Central memory CD8-positive, alpha-beta T cell (primary cell): ENCODE measurements at regions not wholly inside any gene's neighbourhood (a gene's known extent, or its start where the extent isn't known, plus 50 kb on each side); places are given as distances from the start of the nearest gene placed in this dataset.

Experiments used
- ATAC-seq: fragments of 150-1000 bp; cut with Tn5 transposase; replicated peaks from 2 replicates; pipeline ENCODE4 v1.10.0; 2022; ENCODE audit warnings: mild to moderate bottlenecking, moderate FRiP score, moderate number of reproducible peaks; ENCODE audit not compliant: poor library complexity, severe bottlenecking; ENCODE audit errors: extremely low read depth
- DNase-seq, 2 donors: peaks; one replicate each; pipeline ENCODE4 v3.0.0; 2021; ENCODE audit warnings: low spot score in 2 of 2
- H3K27ac Mint-ChIP-seq: one replicate; pipeline ENCODE4 v1.8.0; 2022; ENCODE audit warnings: low read depth, mild to moderate bottlenecking, moderate library complexity, mixed read lengths
- H3K27me3 Mint-ChIP-seq: one replicate; pipeline ENCODE4 v1.8.0; 2022; ENCODE audit warnings: mixed read lengths
- H3K36me3 Mint-ChIP-seq: one replicate; pipeline ENCODE4 v1.8.0; 2022; ENCODE audit warnings: mild to moderate bottlenecking, moderate library complexity, mixed read lengths; ENCODE audit not compliant: insufficient read depth
- H3K4me1 Mint-ChIP-seq: one replicate; pipeline ENCODE4 v1.8.0; 2022; ENCODE audit warnings: mixed read lengths
- H3K4me3 Mint-ChIP-seq: one replicate; pipeline ENCODE4 v1.8.0; 2022; ENCODE audit warnings: mild to moderate bottlenecking, moderate library complexity, mixed read lengths
- H3K9me3 Mint-ChIP-seq: one replicate; pipeline ENCODE4 v1.8.0; 2022; ENCODE audit warnings: mixed read lengths

GRCh38 chr1:187481581-187482148 is 652.9 kb downstream of the PLA2G4A start:
- Mint-ChIP-seq H3K27ac (no peak overlapping the region), H3K27me3 (no peaks in the 10 kb centered on the region), H3K4me1 (no peaks in the 10 kb centered on the region), H3K36me3 (no peaks in the 10 kb centered on the region), H3K9me3 (peaks cover 18% of the 10 kb centered on the region), H3K4me3 (no peak overlapping the region)
- DNase-seq (no peak), ATAC-seq (no peak)

DNA sequence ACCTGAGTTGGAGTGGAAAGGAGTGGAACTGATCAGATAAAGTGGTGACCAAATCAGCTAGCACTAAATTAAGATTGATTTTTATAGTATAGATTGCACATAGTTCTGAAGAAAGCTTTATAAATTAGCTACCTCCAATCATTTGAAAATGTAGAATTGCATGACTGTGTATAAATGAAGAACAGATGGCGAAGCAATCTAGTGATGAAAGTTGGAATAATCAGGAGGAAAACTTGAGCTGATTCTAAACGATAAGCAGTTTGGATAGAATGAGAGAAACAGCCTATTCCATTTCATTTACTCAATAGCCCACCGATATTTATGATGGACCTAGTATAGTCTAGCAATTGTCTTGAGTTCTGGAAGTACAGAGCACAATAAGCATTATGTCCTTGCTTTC is 661.5 kb downstream of the PLA2G4A start:
- H3K9me3 Mint-ChIP-seq = peaks cover 6% of the 10 kb centered on the region
- ATAC-seq = no peak
- no peaks in the 10 kb centered on the region for H3K27me3 Mint-ChIP-seq
- DNase-seq = no peak
- no peaks in the 10 kb centered on the region for H3K4me1 Mint-ChIP-seq
- no peak overlapping the region for H3K4me3 Mint-ChIP-seq
- H3K27ac Mint-ChIP-seq = no peak overlapping the region
- H3K36me3 Mint-ChIP-seq = no peaks in the 10 kb centered on the region

DNA sequence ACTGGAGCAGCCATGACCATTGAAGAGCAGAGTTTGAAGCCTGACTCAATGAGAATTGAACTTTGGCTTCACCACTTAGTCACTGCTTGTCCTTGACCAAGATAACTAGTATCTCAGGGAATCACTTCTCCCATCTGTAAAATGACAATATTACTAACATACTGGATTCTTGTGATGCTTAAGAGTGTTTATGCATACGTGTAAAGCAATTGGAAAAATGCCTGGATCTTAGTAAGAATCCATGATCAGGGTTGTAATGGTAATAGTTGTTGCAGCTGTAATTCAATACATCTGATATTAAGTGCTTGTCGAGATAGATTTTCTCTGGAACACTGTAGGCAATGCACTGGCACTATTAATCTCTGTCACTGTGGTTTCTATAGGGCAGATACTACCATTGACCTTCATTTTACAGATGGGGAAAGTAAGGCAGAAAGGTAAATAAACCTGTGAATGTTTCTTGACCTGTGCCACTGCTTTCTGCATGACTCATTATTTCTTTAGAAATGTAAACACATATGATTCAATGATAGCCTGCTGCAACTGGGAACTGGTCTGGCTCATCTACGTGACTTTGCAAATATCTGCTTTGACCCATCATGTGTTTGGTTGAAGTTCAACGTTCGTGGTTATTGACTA is 662.5 kb downstream of the PLA2G4A start:
- Mint-ChIP-seq H3K9me3 (peaks cover 6% of the 10 kb centered on the region), H3K4me1 (no peaks in the 10 kb centered on the region), H3K4me3 (no peak overlapping the region), H3K27me3 (no peaks in the 10 kb centered on the region), H3K36me3 (no peaks in the 10 kb centered on the region), H3K27ac (no peak overlapping the region)
- ATAC-seq = no peak
- DNase-seq = no peak

DNA sequence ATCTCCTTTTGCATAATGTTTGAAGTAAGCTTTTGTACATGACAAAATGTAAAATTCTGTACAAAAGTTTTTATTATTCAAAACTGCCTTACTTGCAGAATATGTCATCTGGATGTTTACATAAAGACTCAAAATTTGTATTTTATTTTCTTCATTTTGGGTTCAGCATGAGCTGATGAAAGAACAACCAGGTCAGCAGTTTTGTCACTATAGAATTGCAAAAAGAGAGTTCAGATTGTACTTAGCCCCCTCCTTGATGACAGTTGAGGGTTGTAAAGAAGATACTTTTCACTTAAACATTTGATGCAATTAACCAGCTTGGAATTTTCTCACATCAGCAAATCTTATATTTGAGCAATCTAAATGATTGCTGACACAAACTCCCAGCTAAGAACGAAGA is 669.3 kb downstream of the PLA2G4A start:
- H3K36me3 Mint-ChIP-seq = no peaks in the 10 kb centered on the region
- H3K4me3 Mint-ChIP-seq = no peak overlapping the region
- no peak overlapping the region for H3K27ac Mint-ChIP-seq
- ATAC-seq (no peak), DNase-seq (no peak)
- H3K27me3 Mint-ChIP-seq = no peaks in the 10 kb centered on the region
- no peaks in the 10 kb centered on the region for H3K4me1 Mint-ChIP-seq
- H3K9me3 Mint-ChIP-seq = peaks cover 12% of the 10 kb centered on the region

GRCh38 chr1:187504779-187505178 is 676.0 kb downstream of the PLA2G4A start:
- Mint-ChIP-seq H3K36me3 (no peaks in the 10 kb centered on the region), H3K9me3 (peaks cover 19% of the 10 kb centered on the region)

DNA sequence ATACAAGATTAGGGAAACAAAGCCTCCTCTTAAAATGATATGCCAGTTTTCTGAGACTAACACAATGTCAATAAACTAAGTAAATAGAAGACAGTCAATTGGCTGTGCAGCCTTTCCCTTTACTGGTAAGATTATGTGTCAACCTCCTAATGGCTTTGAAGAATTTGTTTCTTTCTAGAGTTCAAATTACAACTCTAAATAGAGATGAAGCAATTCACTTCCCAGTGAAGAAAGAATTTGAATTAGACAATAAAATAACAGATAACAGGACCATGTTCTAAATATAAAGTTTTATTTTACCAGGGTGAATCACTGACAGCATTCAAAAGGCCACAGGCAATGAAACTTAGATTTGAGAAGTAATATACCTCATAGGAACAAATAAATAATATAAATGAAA is 680.3 kb downstream of the PLA2G4A start:
- peaks cover 21% of the 10 kb centered on the region for H3K9me3 Mint-ChIP-seq
- ATAC-seq = no peak
- no peaks in the 10 kb centered on the region for H3K36me3 Mint-ChIP-seq
- no peak overlapping the region for H3K4me3 Mint-ChIP-seq
- DNase-seq = no peak
- H3K27ac Mint-ChIP-seq = no peak overlapping the region
- no peaks in the 10 kb centered on the region for H3K27me3 Mint-ChIP-seq
- no peaks in the 10 kb centered on the region for H3K4me1 Mint-ChIP-seq

More at GRCh38 chr1:187504779-187505178, 676.0 kb downstream of the PLA2G4A start:
- H3K27me3 Mint-ChIP-seq = no peaks in the 10 kb centered on the region
- no peaks in the 10 kb centered on the region for H3K4me1 Mint-ChIP-seq
- no peak overlapping the region for H3K4me3 Mint-ChIP-seq
- no peak overlapping the region for H3K27ac Mint-ChIP-seq
- DNase-seq = no peak
- ATAC-seq = no peak

DNA sequence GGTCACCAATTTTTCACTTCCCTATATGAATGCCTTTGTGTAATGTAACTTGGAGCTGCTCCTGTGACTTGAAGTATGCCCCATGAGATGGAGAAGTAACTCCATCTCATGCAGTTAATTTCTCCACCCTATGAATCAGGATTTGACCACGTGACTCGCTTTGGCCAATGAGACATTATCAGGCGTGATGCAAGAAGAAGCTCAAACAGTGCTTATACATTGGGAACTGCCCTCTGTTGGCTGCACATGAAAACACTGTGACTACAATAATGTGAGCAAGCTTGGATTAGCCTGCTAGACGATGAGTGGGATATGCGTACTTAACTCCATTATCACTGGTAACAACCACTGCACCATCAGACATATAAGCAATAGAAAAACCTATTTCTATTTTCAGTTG is 684.4 kb downstream of the PLA2G4A start:
- ATAC-seq = no peak

GRCh38 chr1:187514110-187514509 is 685.4 kb downstream of the PLA2G4A start:
- H3K27me3 Mint-ChIP-seq = no peaks in the 10 kb centered on the region
- H3K9me3 Mint-ChIP-seq = peaks cover 21% of the 10 kb centered on the region
- DNase-seq (no peak), ATAC-seq (no peak)
- no peaks in the 10 kb centered on the region for H3K36me3 Mint-ChIP-seq
- H3K4me3 Mint-ChIP-seq = no peak overlapping the region
- no peaks in the 10 kb centered on the region for H3K4me1 Mint-ChIP-seq
- H3K27ac Mint-ChIP-seq = no peak overlapping the region

More for the DNA sequence above, 684.4 kb downstream of the PLA2G4A start:
- no peaks in the 10 kb centered on the region for H3K36me3 Mint-ChIP-seq
- H3K4me3 Mint-ChIP-seq = no peak overlapping the region
- no peak for DNase-seq
- H3K27me3 Mint-ChIP-seq = no peaks in the 10 kb centered on the region
- peaks cover 21% of the 10 kb centered on the region for H3K9me3 Mint-ChIP-seq
- no peaks in the 10 kb centered on the region for H3K4me1 Mint-ChIP-seq
- H3K27ac Mint-ChIP-seq = no peak overlapping the region

DNA sequence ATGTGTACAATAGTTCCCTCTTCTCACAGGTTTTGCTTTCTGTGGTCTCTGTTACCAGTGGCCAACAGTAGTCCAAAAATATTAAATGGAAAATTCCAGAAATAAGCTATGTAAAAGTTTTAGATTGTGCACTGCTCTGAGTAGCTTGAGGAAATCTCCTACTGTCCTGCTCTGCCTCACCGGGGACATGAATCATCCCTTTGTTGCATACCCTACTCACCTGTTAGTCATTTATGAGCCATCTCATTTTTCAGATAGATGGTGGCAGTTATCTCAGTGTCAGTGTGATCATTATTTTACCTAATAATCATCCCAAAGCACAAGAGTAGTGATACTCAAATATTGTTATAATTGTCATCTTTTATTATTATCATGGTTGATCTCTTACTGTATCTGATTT is 688.1 kb downstream of the PLA2G4A start:
- no peaks in the 10 kb centered on the region for H3K27me3 Mint-ChIP-seq

DNA sequence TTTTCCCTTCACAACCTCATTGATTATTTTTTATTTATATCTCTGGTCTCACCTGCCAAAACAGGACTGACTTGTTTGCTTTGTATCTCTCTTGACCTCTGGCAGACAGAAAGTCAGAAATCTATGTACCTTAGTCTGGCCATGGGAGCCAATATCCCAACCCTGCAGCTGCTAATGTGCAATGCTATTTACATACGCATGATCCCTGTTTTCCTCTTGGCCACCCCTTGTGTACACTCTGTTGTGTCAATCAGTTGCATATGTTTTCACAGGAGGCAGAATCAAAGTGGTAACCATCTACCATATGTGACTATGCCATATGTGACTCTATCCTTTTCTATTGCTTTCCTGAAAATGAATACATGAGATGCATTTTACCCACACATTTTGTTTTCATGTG is 688.8 kb downstream of the PLA2G4A start:
- Mint-ChIP-seq H3K4me3 (no peak overlapping the region), H3K36me3 (no peaks in the 10 kb centered on the region)

More for the DNA sequence above, 688.1 kb downstream of the PLA2G4A start:
- no peak overlapping the region for H3K4me3 Mint-ChIP-seq
- H3K27ac Mint-ChIP-seq = no peak overlapping the region
- no peaks in the 10 kb centered on the region for H3K36me3 Mint-ChIP-seq
- DNase-seq (no peak), ATAC-seq (no peak)
- H3K4me1 Mint-ChIP-seq = no peaks in the 10 kb centered on the region
- H3K9me3 Mint-ChIP-seq = peaks cover 13% of the 10 kb centered on the region

GRCh38 chr1:187527346-187527745 is 698.6 kb downstream of the PLA2G4A start:
- no peak overlapping the region for H3K4me3 Mint-ChIP-seq
- no peak for ATAC-seq
- no peak for DNase-seq
- no peaks in the 10 kb centered on the region for H3K27me3 Mint-ChIP-seq
- peaks cover 2% of the 10 kb centered on the region for H3K36me3 Mint-ChIP-seq
- no peaks in the 10 kb centered on the region for H3K4me1 Mint-ChIP-seq
- H3K9me3 Mint-ChIP-seq = peaks cover 32% of the 10 kb centered on the region
- no peak overlapping the region for H3K27ac Mint-ChIP-seq

More for the DNA sequence above, 688.8 kb downstream of the PLA2G4A start:
- Mint-ChIP-seq H3K9me3 (peaks cover 7% of the 10 kb centered on the region), H3K27me3 (no peaks in the 10 kb centered on the region), H3K27ac (no peak overlapping the region), H3K4me1 (no peaks in the 10 kb centered on the region)
- ATAC-seq (no peak), DNase-seq (no peak)

DNA sequence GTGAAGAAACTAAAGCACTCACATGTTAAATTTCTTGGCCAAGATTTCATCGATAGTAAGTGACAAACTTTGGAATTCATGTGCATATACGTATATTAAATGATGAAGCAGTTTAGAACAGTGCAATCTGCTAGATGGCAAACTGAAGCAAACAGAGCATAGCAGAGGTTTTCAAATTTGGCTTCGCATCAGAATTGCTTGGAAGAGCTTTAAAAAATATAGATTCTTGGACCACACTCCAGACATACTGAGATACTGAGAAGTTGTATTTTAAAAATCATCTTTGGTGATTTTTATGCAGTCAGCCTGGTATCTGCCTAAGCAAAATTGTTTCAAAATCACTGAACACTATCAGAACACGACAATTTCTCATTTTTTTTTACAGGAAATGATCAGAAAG is 709.2 kb downstream of the PLA2G4A start:
- peaks cover 15% of the 10 kb centered on the region for H3K9me3 Mint-ChIP-seq
- DNase-seq (no peak), ATAC-seq (no peak)
- H3K4me1 Mint-ChIP-seq = no peaks in the 10 kb centered on the region
- H3K27me3 Mint-ChIP-seq = no peaks in the 10 kb centered on the region
- H3K4me3 Mint-ChIP-seq = no peak overlapping the region
- H3K27ac Mint-ChIP-seq = no peak overlapping the region
- H3K36me3 Mint-ChIP-seq = no peaks in the 10 kb centered on the region

DNA sequence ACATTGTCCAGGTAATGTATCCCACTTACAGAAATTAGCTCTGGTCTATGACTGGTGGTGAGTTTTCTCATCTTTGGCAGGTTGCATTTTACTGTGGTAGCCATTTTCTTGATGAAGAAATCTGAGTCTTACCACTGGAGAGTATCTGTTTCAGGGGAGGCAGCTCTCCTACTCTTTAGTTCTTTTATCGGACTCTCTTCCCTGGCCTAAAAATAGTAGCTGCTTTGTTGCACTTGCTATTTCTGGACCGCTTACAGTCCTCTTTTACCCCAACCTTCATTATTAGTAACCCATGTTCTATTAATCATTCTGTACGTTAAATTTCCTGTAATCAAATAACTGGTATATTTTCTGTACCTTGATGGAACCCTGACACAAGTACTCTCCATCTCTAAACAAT is 720.8 kb downstream of the PLA2G4A start:
- Mint-ChIP-seq H3K27ac (no peak overlapping the region), H3K27me3 (no peaks in the 10 kb centered on the region), H3K36me3 (no peaks in the 10 kb centered on the region), H3K4me1 (no peaks in the 10 kb centered on the region), H3K9me3 (peaks cover 41% of the 10 kb centered on the region), H3K4me3 (no peak overlapping the region)
- ATAC-seq = no peak
- no peak for DNase-seq
